Eye (tissue), 1 donor: ENCODE measurements at regions not wholly inside any gene's neighbourhood (a gene's known extent, or its start where the extent isn't known, plus 50 kb on each side); places are given as distances from the start of the nearest gene placed in this dataset.
"Not testable (repeated sequence)": the region's sequence is repeated elsewhere in the genome, so short reads cannot be mapped to it uniquely, and the experiment has no call there.

Experiments used
- DNase-seq: peaks from one replicate; pipeline ENCODE4 v3.0.0-alpha.2; 2015

- no peak for DNase-seq
Observed at GRCh38 chr5:173667702-173668101, 51.3 kb upstream of the BOD1 start.

- no peak for DNase-seq
Observed at GRCh38 chr5:173668245-173668800, 51.9 kb upstream of the BOD1 start.

GRCh38 chr5:173668910-173669309 lies 52.5 kb upstream of the BOD1 start:
- no peak for DNase-seq

GRCh38 chr5:173669483-173669882 lies 53.0 kb upstream of the BOD1 start:
- DNase-seq = no peak

DNA sequence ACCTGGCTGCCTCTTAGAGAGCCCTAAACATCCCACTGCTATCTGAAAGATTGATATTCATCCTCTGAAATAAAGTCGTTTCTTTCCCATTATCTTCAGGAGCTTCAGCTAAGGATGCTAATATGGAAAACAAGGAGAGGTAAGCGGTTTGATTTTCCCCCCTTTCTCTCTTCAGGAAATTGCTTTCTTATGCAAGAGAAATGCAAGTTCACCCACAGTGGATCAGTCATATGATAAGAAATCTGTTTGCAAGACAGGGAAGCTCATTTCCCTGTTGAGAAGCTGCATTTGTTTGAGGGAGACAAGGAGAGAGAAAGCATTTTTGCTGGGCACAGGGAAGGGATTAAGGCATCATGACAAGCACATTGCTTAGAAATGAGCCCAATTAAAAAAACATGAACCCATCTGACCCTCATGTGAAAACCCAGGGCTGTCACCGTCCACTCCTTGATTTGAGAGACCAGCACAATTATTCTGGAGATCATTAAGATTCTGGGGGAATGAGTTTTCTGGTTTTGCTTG lies 53.7 kb upstream of the BOD1 start:
- peak; percentile 63 for DNase-seq

DNA sequence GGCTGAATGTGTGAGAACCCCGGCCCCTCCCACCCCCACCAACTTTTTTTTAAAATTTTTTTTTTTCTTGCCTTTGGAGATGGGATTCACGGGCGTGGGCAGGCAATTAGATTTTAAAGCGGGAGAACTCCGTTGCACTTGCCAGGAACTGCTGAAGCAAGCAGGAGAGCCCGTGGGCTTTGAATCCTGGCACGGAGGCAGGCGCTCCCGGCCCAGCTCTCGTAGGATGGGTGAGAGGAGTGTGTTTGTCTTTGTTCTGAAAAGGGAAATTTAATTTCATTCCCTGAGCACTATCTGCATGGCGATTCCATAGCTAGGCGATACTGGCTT lies 54.3 kb upstream of the BOD1 start:
- DNase-seq = no peak

- DNase-seq = peak; percentile 37
Observed at GRCh38 chr5:173671121-173671949, 54.9 kb upstream of the BOD1 start.

GRCh38 chr5:173672166-173672565 lies 55.7 kb upstream of the BOD1 start:
- DNase-seq = no peak

DNA sequence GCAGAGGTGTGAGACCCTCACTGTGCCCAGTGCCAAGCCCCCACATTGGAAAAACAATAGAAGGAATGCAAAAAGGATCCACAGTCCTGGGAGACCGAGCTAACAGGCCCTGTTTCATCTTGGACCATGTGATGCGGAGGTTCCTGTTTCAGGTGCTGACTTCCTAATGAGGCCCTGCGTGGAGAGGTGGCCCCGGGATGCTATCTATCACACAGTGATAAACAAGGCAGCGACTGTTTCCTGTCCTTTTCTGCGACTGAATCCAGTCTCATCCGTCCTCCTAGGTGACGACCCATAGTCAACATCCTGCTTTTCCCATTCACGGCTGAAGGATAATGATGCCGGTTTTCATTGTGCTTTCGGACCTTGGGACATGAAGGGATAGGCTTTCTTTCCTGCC lies 56.4 kb upstream of the BOD1 start:
- no peak for DNase-seq

- peak; percentile 52 for DNase-seq
Observed at GRCh38 chr5:173673295-173674101, 57.0 kb upstream of the BOD1 start.

- DNase-seq = no peak
Observed at GRCh38 chr5:173675287-173675996, 59.0 kb upstream of the BOD1 start.

GRCh38 chr5:173676375-173676774 lies 59.9 kb upstream of the BOD1 start:
- no peak for DNase-seq

DNA sequence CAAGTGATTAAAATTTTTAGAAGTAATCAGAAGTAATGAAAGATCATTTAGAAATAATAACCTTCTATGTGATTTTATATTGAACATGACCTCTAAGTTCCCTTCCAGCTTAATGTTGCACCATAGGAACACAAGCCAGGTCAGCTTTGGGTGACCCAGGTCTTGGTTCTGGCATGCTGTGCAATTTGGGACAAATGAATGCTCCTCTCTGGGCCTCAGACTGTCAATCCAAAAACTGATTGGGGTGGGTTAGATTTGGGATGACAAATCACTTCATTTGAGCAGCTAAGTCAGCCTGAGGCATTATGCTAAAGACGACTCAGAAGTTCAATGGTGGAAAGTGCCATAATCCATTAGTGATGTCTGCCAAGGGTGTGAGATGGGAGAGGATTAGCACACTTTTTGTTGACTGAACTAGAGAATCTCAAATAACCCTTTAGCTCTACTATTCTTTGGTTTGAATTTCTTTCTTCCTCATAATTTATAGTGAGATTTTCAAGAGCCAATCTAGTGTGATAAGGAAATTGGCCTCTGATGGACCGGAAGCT lies 60.7 kb upstream of the BOD1 start:
- DNase-seq = no peak

GRCh38 chr5:173679909-173680630 lies 63.6 kb upstream of the BOD1 start:
- DNase-seq = no peak

GRCh38 chr5:173680660-173681242 lies 64.3 kb upstream of the BOD1 start:
- DNase-seq = no peak

- no peak for DNase-seq
Observed at GRCh38 chr5:173682313-173682712, 65.9 kb upstream of the BOD1 start.

DNA sequence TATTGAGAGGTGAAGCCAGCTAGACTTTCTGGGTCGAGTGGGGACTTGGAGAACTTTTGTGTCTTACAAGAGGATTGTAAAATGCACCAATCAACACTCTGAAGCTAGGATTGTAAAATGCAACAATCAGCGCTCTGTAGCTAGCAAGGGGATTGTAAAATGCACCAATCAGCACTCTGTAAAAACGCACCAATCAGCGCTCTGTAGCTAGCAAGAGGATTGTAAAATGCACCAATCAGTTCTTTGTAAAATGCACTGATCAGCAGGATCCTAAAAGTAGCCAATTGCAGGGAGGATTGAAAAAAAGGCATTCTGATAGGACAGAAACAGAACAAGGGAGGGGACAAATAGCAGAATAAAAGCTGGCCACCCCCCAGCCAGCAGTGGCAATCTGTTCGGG lies 68.1 kb upstream of the BOD1 start:
- not testable (repeated sequence) for DNase-seq

DNA sequence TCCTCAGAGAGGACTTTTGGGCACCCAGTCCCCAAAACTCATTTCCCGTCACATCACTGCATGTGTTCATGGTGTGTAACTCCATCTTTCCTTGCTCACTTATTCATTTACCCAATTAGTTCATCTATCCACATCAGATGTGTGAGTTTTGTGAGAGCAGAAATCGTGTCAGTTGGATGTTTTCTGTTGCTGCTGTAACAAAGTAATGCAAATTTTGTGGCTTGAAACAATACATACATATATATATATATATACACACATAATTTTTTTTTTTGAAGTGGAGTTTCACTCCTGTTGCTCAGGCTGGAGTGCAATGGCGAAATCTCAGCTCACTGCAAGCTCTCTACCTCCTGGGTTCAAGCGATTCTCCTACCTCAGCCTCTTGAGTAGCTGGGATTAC lies 70.5 kb upstream of the BOD1 start:
- no peak for DNase-seq

GRCh38 chr5:173688703-173689102 lies 72.3 kb upstream of the BOD1 start:
- DNase-seq = no peak

DNA sequence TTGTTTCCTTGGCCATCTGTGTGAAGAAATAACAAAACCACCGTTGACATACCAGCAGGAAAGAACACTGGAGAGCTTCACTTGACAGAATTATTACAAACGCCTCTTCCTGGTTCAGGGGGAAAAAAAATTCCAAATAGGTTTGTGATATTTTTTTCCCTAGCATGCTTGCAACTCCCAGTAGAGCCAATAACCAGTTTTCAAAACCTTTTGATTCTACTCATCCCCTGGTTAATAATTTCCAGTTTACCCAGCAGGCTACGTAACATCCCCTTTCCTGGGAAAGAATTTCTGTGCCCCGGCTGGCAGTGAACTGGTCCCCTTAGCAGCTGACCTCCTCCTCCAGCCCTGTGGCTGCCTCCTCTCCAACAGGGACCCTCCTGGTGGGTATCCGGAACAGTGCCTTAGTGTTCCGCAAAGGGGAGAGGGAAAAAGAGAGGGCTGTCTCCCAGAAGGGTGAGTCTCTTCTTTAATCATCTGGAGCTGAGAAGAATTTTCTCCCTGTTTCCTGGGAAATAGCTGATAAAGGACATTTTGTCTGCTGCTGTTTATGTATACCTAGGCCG lies 72.8 kb upstream of the BOD1 start:
- DNase-seq = peak; percentile 42

DNA sequence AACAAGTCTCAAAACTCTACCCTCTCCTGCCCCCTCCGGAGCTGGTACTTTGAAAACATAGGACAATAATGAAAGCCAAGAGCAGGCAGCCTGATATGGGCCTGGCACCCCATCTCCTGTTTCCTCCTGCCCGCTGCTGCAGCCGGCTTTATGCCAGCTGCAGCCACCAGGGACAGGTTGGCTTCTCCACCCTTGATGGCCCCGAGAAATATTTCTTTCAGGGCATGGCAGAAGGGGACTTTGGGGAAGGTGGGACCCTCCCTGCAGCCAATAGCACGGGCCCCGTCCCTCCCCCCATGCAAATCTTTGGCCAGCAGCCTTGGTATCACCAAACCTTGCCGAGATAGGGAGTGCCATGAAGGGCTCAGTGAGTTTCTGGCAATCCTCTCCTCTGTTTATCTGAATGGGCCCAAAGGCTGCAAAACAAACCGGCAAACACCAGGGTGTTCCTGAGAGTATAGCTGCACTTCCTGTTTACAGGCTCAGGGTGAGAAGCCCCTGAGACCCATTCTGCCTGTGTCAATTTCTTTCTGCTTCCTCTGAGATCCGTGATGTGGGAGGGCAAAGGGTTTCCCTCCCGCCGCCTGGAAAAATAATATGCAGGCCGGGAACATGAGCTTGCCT lies 73.4 kb upstream of the BOD1 start:
- no peak for DNase-seq
